Neural progenitor cell (in vitro differentiated cells): ENCODE measurements at regions not wholly inside any gene's neighbourhood (a gene's known extent, or its start where the extent isn't known, plus 50 kb on each side); places are given as distances from the start of the nearest gene placed in this dataset.

ENCODE experiments used
- CTCF ChIP-seq: fragments of 200-600 bp; sonication (generic); IDR thresholded peaks from 2 replicates; pipeline ENCODE4 v1.5.1; 2017; ENCODE audit warnings: antibody characterized with exemption, mild to moderate bottlenecking
- EZH2 ChIP-seq: fragments of 200-600 bp; sonication (generic); IDR thresholded peaks from 2 replicates; pipeline ENCODE4 v1.6.1; 2017; ENCODE audit warnings: antibody characterized with exemption, mild to moderate bottlenecking, moderate library complexity
- EZH2phosphoT487 ChIP-seq: fragments of 200-600 bp; sonication (generic); IDR thresholded peaks from 2 replicates; pipeline ENCODE4 v1.6.1; 2017; ENCODE audit warnings: antibody characterized with exemption

- TF ChIP-seq CTCF (peak; percentile 18), EZH2 (no peak), EZH2phosphoT487 (no peak)
Observed at GRCh38 chr5:17882760-17883488, 248.7 kb downstream of the TAF11L14 start.
